Dedifferentiated amniotic fluid mesenchymal stem cell (primary cell): ENCODE measurements at regions not wholly inside any gene's neighbourhood (a gene's known extent, or its start where the extent isn't known, plus 50 kb on each side); places are given as distances from the start of the nearest gene placed in this dataset.
"Not testable (repeated sequence)": the region's sequence is repeated elsewhere in the genome, so short reads cannot be mapped to it uniquely, and the experiment has no call there.

ENCODE experiments used
- DNase-seq: peaks from one replicate; pipeline ENCODE4 v3.0.0-alpha.2; 2016; ENCODE audit errors: extremely low spot score

- no peak for DNase-seq
These were observed 53.8 kb downstream of the ADRB2 start for GRCh38 chr5:148880197-148880596.

GRCh38 chr5:148880696-148881095 is 54.3 kb downstream of the ADRB2 start:
- no peak for DNase-seq

GRCh38 chr5:148882332-148882731 is 55.9 kb downstream of the ADRB2 start:
- no peak for DNase-seq

GRCh38 chr5:148884339-148885020 is 58.1 kb downstream of the ADRB2 start:
- no peak for DNase-seq

GRCh38 chr5:148887123-148887881 is 60.9 kb downstream of the ADRB2 start:
- DNase-seq, result no peak

- not testable (repeated sequence) for DNase-seq
These were observed 63.5 kb downstream of the ADRB2 start for GRCh38 chr5:148889936-148890335.

- DNase-seq, result not testable (repeated sequence)
These were observed 69.0 kb downstream of the ADRB2 start for GRCh38 chr5:148895441-148895840.

GRCh38 chr5:148897842-148898241 is 71.4 kb downstream of the ADRB2 start:
- no peak for DNase-seq

GRCh38 chr5:148898413-148899075 is 72.1 kb downstream of the ADRB2 start:
- no peak for DNase-seq

- no peak for DNase-seq
These were observed 73.6 kb downstream of the ADRB2 start for GRCh38 chr5:148899993-148900392.

GRCh38 chr5:148902478-148902877 is 76.1 kb downstream of the ADRB2 start:
- DNase-seq, result no peak

GRCh38 chr5:148903587-148903986 is 77.2 kb downstream of the ADRB2 start:
- no peak for DNase-seq

GRCh38 chr5:148904440-148904839 is 78.0 kb downstream of the ADRB2 start:
- no peak for DNase-seq

GRCh38 chr5:148905541-148905940 is 79.1 kb downstream of the ADRB2 start:
- DNase-seq, result no peak

- DNase-seq, result no peak
These were observed 80.6 kb downstream of the ADRB2 start for GRCh38 chr5:148906968-148907367.

GRCh38 chr5:148909040-148909439 is 82.6 kb downstream of the ADRB2 start:
- DNase-seq, result peak; percentile 70

GRCh38 chr5:148909766-148910165 is 83.4 kb downstream of the ADRB2 start:
- no peak for DNase-seq

- DNase-seq, result no peak
These were observed 83.8 kb downstream of the ADRB2 start for GRCh38 chr5:148910216-148910615.

GRCh38 chr5:148910686-148911361 is 84.4 kb downstream of the ADRB2 start:
- DNase-seq, result no peak

- no peak for DNase-seq
These were observed 85.0 kb downstream of the ADRB2 start for GRCh38 chr5:148911386-148911785.

- no peak for DNase-seq
These were observed 85.7 kb downstream of the ADRB2 start for GRCh38 chr5:148912146-148912545.

- DNase-seq, result peak; percentile 94
These were observed 86.4 kb downstream of the ADRB2 start for GRCh38 chr5:148912714-148913398.
